ENCODE measurements at regions not wholly inside any gene's neighbourhood (a gene's known extent, or its start where the extent isn't known, plus 50 kb on each side); places are given as distances from the start of the nearest gene placed in this dataset.

GRCh38 chr14:48925184-48925583, 661.0 kb downstream of the RPS29 start:
- no peak for TF ChIP-seq EGR1 (IDR thresholded peaks at IDR 0.05; ENCODE audit: low read depth in 2 of 2)
- TF ChIP-seq CTCF (IDR thresholded peaks at IDR 0.05; ENCODE audit: low read depth, low read length, missing input control), result no peak
- TF ChIP-seq GABPA (IDR thresholded peaks at IDR 0.05 in 1 of 2, conservative IDR thresholded peaks at IDR 0.05 in 1 of 2), result no peak
- TF ChIP-seq MAX (IDR thresholded peaks at IDR 0.05), result no peak
- no peak for TF ChIP-seq SP1 (IDR thresholded peaks at IDR 0.05)
- TF ChIP-seq RXRA (IDR thresholded peaks at IDR 0.05), result peak in 1 of 2 donors; percentile 5
- no peak for TF ChIP-seq JUND (IDR thresholded peaks at IDR 0.05)
- TF ChIP-seq RAD21 (IDR thresholded peaks at IDR 0.05), result no peak
- no peak for TF ChIP-seq REST (IDR thresholded peaks at IDR 0.05)
